ENCODE measurements at regions not wholly inside any gene's neighbourhood (a gene's known extent, or its start where the extent isn't known, plus 50 kb on each side); places are given as distances from the start of the nearest gene placed in this dataset.

- DNase-seq (ENCODE audit: low spot score): no peak
- no peak overlapping the region for H2AFZ ChIP-seq
Observed at GRCh38 chr6:94668876-94669275, 908.5 kb upstream of the MANEA start.

GRCh38 chr6:94658929-94659328, 918.4 kb upstream of the MANEA start:
- no peaks in the 10 kb centered on the region for H3K9me2 ChIP-seq (replicated peaks; ENCODE audit: insufficient read depth)
- H3K4me3 ChIP-seq: no peak overlapping the region
- no peaks in the 10 kb centered on the region for H3K36me3 ChIP-seq (replicated peaks; ENCODE audit: insufficient read depth, low read depth)
- no peaks in the 10 kb centered on the region for H3K9me3 ChIP-seq (ENCODE audit: low read depth)
- H4K20me1 ChIP-seq (ENCODE audit: insufficient read depth, poor library complexity, severe bottlenecking): no peaks in the 10 kb centered on the region
- H3K27me3 ChIP-seq: no peaks in the 10 kb centered on the region
- no peaks in the 10 kb centered on the region for H3K79me2 ChIP-seq
- no peak for TF ChIP-seq CTCF (IDR thresholded peaks at IDR 0.05; ENCODE audit: poor library complexity)
- no peak for DNase-seq (ENCODE audit: low spot score)
- H3K27ac ChIP-seq: no peak overlapping the region
- no peaks in the 10 kb centered on the region for H3K4me1 ChIP-seq (ENCODE audit: insufficient read depth)
- 73% methylated on average over 4 of the region's 4 CpGs for WGBS (ENCODE audit: low lambda C conversion rate, missing lambda C conversion rate)
- no peak overlapping the region for H3K4me2 ChIP-seq
- no peak overlapping the region for H2AFZ ChIP-seq

More at GRCh38 chr6:94668876-94669275, 908.5 kb upstream of the MANEA start:
- Histone ChIP-seq H3K9me2 (replicated peaks; ENCODE audit: insufficient read depth) (no peaks in the 10 kb centered on the region), H4K20me1 (ENCODE audit: insufficient read depth, poor library complexity, severe bottlenecking) (no peaks in the 10 kb centered on the region), H3K4me2 (no peak overlapping the region), H3K36me3 (replicated peaks; ENCODE audit: insufficient read depth, low read depth) (no peaks in the 10 kb centered on the region), H3K9me3 (ENCODE audit: low read depth) (no peaks in the 10 kb centered on the region), H3K27me3 (no peaks in the 10 kb centered on the region), H3K79me2 (no peaks in the 10 kb centered on the region), H3K4me1 (ENCODE audit: insufficient read depth) (no peaks in the 10 kb centered on the region), H3K4me3 (no peak overlapping the region), H3K27ac (no peak overlapping the region)
- no peak for TF ChIP-seq EZH2phosphoT487 (IDR thresholded peaks at IDR 0.05; ENCODE audit: low read depth, severe bottlenecking, unreplicated experiment)
- TF ChIP-seq EZH2 (IDR thresholded peaks at IDR 0.05; ENCODE audit: borderline replicate concordance): no peak
- no peak for TF ChIP-seq CTCF (IDR thresholded peaks at IDR 0.05; ENCODE audit: poor library complexity)

- 79% methylated on average over 3 of the region's 3 CpGs for WGBS (ENCODE audit: low lambda C conversion rate, missing lambda C conversion rate)
- DNase-seq (ENCODE audit: low spot score): no peak
- no peak overlapping the region for H2AFZ ChIP-seq
Observed at GRCh38 chr6:94651239-94651638, 926.1 kb upstream of the MANEA start.

More at GRCh38 chr6:94651239-94651638, 926.1 kb upstream of the MANEA start:
- no peak for TF ChIP-seq EZH2 (IDR thresholded peaks at IDR 0.05; ENCODE audit: borderline replicate concordance)
- TF ChIP-seq CTCF (IDR thresholded peaks at IDR 0.05; ENCODE audit: poor library complexity): no peak
- TF ChIP-seq EZH2phosphoT487 (IDR thresholded peaks at IDR 0.05; ENCODE audit: low read depth, severe bottlenecking, unreplicated experiment): no peak
- Histone ChIP-seq H3K36me3 (replicated peaks; ENCODE audit: insufficient read depth, low read depth) (no peaks in the 10 kb centered on the region), H3K4me1 (ENCODE audit: insufficient read depth) (no peaks in the 10 kb centered on the region), H3K4me3 (no peak overlapping the region), H3K9me2 (replicated peaks; ENCODE audit: insufficient read depth) (no peaks in the 10 kb centered on the region), H4K20me1 (ENCODE audit: insufficient read depth, poor library complexity, severe bottlenecking) (no peaks in the 10 kb centered on the region), H3K27ac (no peak overlapping the region), H3K79me2 (no peaks in the 10 kb centered on the region), H3K9me3 (ENCODE audit: low read depth) (no peaks in the 10 kb centered on the region), H3K4me2 (no peak overlapping the region), H3K27me3 (no peaks in the 10 kb centered on the region)
